BE2C (cell line): ENCODE measurements at regions not wholly inside any gene's neighbourhood (a gene's known extent, or its start where the extent isn't known, plus 50 kb on each side); places are given as distances from the start of the nearest gene placed in this dataset.

Experiments used
- DNase-seq: peaks from one replicate; pipeline ENCODE4 v3.0.0-alpha.2; 2020
- H3K27me3 ChIP-seq: fragments of 250-450 bp; sonication (Bioruptor Pico); 2 replicates; pipeline ENCODE4 v1.5.1; 2020; ENCODE audit warnings: mild to moderate bottlenecking
- H3K36me3 ChIP-seq: fragments of 250-450 bp; sonication (Bioruptor Pico); 2 replicates; pipeline ENCODE4 v1.5.1; 2020; ENCODE audit warnings: mild to moderate bottlenecking
- H3K4me1 ChIP-seq: fragments of 250-450 bp; sonication (Bioruptor Pico); 2 replicates; pipeline ENCODE4 v1.5.1; 2020
- H3K4me3 ChIP-seq: 2 replicates; pipeline ENCODE4 v1.5.1; 2011; ENCODE audit warnings: low read depth, low read length
- H3K9me3 ChIP-seq: fragments of 250-450 bp; sonication (Bioruptor Pico); 2 replicates; pipeline ENCODE4 v1.5.1; 2020
- CTCF ChIP-seq: IDR thresholded peaks from 2 replicates; pipeline ENCODE4 v1.5.1; 2012; ENCODE audit warnings: mild to moderate bottlenecking, low read depth, low read length

- Histone ChIP-seq H3K27me3 (no peaks in the 10 kb centered on the region), H3K4me1 (no peaks in the 10 kb centered on the region), H3K9me3 (no peaks in the 10 kb centered on the region), H3K36me3 (no peaks in the 10 kb centered on the region), H3K4me3 (no peak overlapping the region)
- DNase-seq = no peak
- TF ChIP-seq CTCF = no peak
Observed at GRCh38 chr20:37580069-37580468, 52.4 kb upstream of the BLCAP start.

- Histone ChIP-seq H3K4me1 (no peaks in the 10 kb centered on the region), H3K36me3 (no peaks in the 10 kb centered on the region), H3K4me3 (no peak overlapping the region), H3K9me3 (no peaks in the 10 kb centered on the region), H3K27me3 (no peaks in the 10 kb centered on the region)
- no peak for TF ChIP-seq CTCF
- peak; percentile 36 for DNase-seq
Observed at GRCh38 chr20:37579106-37579505, 51.4 kb upstream of the BLCAP start.

GRCh38 chr20:37577981-37578380, 50.3 kb upstream of the BLCAP start:
- Histone ChIP-seq H3K4me1 (no peaks in the 10 kb centered on the region), H3K4me3 (no peak overlapping the region), H3K9me3 (no peaks in the 10 kb centered on the region), H3K36me3 (no peaks in the 10 kb centered on the region), H3K27me3 (no peaks in the 10 kb centered on the region)
- no peak for TF ChIP-seq CTCF
- no peak for DNase-seq
